IMR-90 (cell line): ENCODE measurements at regions not wholly inside any gene's neighbourhood (a gene's known extent, or its start where the extent isn't known, plus 50 kb on each side); places are given as distances from the start of the nearest gene placed in this dataset.

Experiments
- BHLHE40 ChIP-seq: fragments of 150-350 bp; IDR thresholded peaks from 2 replicates; pipeline ENCODE4 v1.6.1; 2016; ENCODE audit warnings: mild to moderate bottlenecking, low read depth, low read length
- CEBPB ChIP-seq: IDR thresholded peaks from 2 replicates; pipeline ENCODE4 v1.6.1; 2012; ENCODE audit warnings: low read depth, low read length, improper control_type of control experiment
- CHD1 ChIP-seq: IDR thresholded peaks from 2 replicates; pipeline ENCODE4 v1.6.1; 2012; ENCODE audit warnings: low read depth, low read length, improper control_type of control experiment
- ELK1 ChIP-seq: fragments of 150-350 bp; IDR thresholded peaks from 2 replicates; pipeline ENCODE4 v1.6.1; 2016; ENCODE audit warnings: low read depth, mild to moderate bottlenecking, low read length, moderate library complexity, borderline replicate concordance
- FOS ChIP-seq: fragments of 150-350 bp; IDR thresholded peaks from 2 replicates; pipeline ENCODE4 v1.6.1; 2016; ENCODE audit warnings: low read depth, low read length
- MAFK ChIP-seq: IDR thresholded peaks from 2 replicates; pipeline ENCODE4 v1.6.1; 2012; ENCODE audit warnings: low read depth, low read length, improper control_type of control experiment
- POLR2A ChIP-seq: IDR thresholded peaks from 2 replicates; pipeline ENCODE4 v1.6.1; 2012; ENCODE audit warnings: mild to moderate bottlenecking, low read depth, low read length
- RAD21 ChIP-seq: IDR thresholded peaks from 2 replicates; pipeline ENCODE4 v1.6.1; 2012; ENCODE audit warnings: low read length, improper control_type of control experiment
- RCOR1 ChIP-seq: IDR thresholded peaks from 2 replicates; pipeline ENCODE4 v1.6.1; 2012; ENCODE audit warnings: mild to moderate bottlenecking, low read length, improper control_type of control experiment; ENCODE audit not compliant: insufficient replicate concordance
- SMC3 ChIP-seq: fragments of 150-350 bp; IDR thresholded peaks from 2 replicates; pipeline ENCODE4 v1.6.1; 2016; ENCODE audit warnings: low read depth, mild to moderate bottlenecking, antibody characterized with exemption, low read length, moderate library complexity
- USF2 ChIP-seq: fragments of 150-350 bp; IDR thresholded peaks from 2 replicates; pipeline ENCODE4 v1.6.1; 2017; ENCODE audit warnings: mild to moderate bottlenecking, antibody characterized with exemption, low read length, low read depth
- TF ChIP-seq, protein P1 (sequence below): conservative IDR thresholded peaks from 2 replicates; pipeline ENCODE4 v1.5.1; 2012; ENCODE audit warnings: mild to moderate bottlenecking, low read depth, low read length, improper control_type of control experiment

DNA sequence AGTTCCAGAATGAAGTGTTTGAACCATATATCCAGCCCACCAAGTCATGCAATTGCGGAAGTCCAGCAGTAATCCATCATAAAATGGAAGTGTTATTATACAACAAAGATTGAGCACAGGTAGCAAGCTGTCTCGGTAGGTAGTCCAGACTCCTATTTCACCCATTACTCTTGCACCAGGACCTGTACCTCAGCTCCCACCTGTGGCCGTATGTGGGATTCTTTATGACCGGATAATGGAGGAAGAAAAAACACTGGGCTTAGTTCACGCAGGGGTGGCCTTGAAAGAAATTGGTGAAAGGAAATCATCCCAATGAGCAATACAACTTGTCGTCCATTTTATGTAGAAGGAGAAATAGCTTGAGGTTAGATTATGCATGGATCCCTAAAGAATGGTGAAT, 216.3 kb downstream of the ESM1 start:
- TF ChIP-seq, protein P1, sequence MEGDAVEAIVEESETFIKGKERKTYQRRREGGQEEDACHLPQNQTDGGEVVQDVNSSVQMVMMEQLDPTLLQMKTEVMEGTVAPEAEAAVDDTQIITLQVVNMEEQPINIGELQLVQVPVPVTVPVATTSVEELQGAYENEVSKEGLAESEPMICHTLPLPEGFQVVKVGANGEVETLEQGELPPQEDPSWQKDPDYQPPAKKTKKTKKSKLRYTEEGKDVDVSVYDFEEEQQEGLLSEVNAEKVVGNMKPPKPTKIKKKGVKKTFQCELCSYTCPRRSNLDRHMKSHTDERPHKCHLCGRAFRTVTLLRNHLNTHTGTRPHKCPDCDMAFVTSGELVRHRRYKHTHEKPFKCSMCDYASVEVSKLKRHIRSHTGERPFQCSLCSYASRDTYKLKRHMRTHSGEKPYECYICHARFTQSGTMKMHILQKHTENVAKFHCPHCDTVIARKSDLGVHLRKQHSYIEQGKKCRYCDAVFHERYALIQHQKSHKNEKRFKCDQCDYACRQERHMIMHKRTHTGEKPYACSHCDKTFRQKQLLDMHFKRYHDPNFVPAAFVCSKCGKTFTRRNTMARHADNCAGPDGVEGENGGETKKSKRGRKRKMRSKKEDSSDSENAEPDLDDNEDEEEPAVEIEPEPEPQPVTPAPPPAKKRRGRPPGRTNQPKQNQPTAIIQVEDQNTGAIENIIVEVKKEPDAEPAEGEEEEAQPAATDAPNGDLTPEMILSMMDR = no peak
- no peak for TF ChIP-seq POLR2A
- no peak for TF ChIP-seq RAD21
- TF ChIP-seq SMC3 = no peak
- TF ChIP-seq CHD1 = no peak
- TF ChIP-seq CEBPB = no peak
- no peak for TF ChIP-seq BHLHE40
- no peak for TF ChIP-seq FOS
- TF ChIP-seq USF2 = no peak
- TF ChIP-seq RCOR1 = no peak
- TF ChIP-seq MAFK = no peak
- TF ChIP-seq ELK1 = no peak
